AG04450 (cell line): ENCODE measurements at regions not wholly inside any gene's neighbourhood (a gene's known extent, or its start where the extent isn't known, plus 50 kb on each side); places are given as distances from the start of the nearest gene placed in this dataset.

Source experiments
- CTCF ChIA-PET: fragments of 300-600, 350-600 bp; formaldehyde crosslinking; extraction: SDS; loops from one replicate; lab custom pipeline; 2022; ENCODE audit warnings: antibody characterized with exemption, inconsistent platforms; lab: Charles Lee
- POLR2A ChIA-PET: fragments of 350-600 bp; formaldehyde crosslinking; extraction: SDS; loops from one replicate; lab custom pipeline; 2021; ENCODE audit warnings: antibody characterized with exemption, inconsistent platforms; lab: Yijun Ruan, JAX
- DNase-seq: peaks from one replicate; pipeline ENCODE4 v3.0.0-alpha.2; 2011; ENCODE audit warnings: low read depth, low spot score
- H3K27ac ChIP-seq: one replicate; pipeline ENCODE4 v1.5.1; 2012; ENCODE audit warnings: low read depth, low read length, control low read depth
- H3K27me3 ChIP-seq: one replicate; pipeline ENCODE4 v1.6.0; 2012; ENCODE audit warnings: low read length; ENCODE audit not compliant: control insufficient read depth, insufficient read depth
- H3K4me3 ChIP-seq: 2 replicates; pipeline ENCODE4 v1.5.1; 2011; ENCODE audit warnings: mild to moderate bottlenecking, low read depth, low read length, control low read depth
- H3K9me3 ChIP-seq: 2 replicates; pipeline ENCODE4 v1.5.1; 2012; ENCODE audit warnings: low read length; ENCODE audit not compliant: control insufficient read depth, insufficient read depth
- CTCF ChIP-seq: IDR thresholded peaks from 2 replicates; pipeline ENCODE4 v1.5.1; 2011; ENCODE audit warnings: low read depth, low read length, control low read depth, inconsistent platforms

GRCh38 chr16:27698746-27699145, 148.8 kb downstream of the KATNIP start:
- H3K27me3 ChIP-seq: no peaks in the 10 kb centered on the region
- H3K27ac ChIP-seq: no peak overlapping the region
- no peak for DNase-seq
- POLR2A ChIA-PET: no interaction called here
- H3K4me3 ChIP-seq: no peak overlapping the region
- no peaks in the 10 kb centered on the region for H3K9me3 ChIP-seq
- TF ChIP-seq CTCF: no peak
- CTCF ChIA-PET: interaction anchor here (0.6 to 1.2 kb wide), 2 partner anchors 32 to 59 kb away, joined by 3 to 7 read pairs; no protein-coding TSS in a partner anchor

- no peak overlapping the region for H3K4me3 ChIP-seq
- ChIA-PET POLR2A (no interaction called here), CTCF (interaction anchor here (1.2 kb wide), 1 partner anchor 60 kb away, joined by 7 read pairs; no protein-coding TSS in a partner anchor)
- H3K9me3 ChIP-seq: no peaks in the 10 kb centered on the region
- DNase-seq: no peak
- no peak for TF ChIP-seq CTCF
- H3K27me3 ChIP-seq: no peaks in the 10 kb centered on the region
- no peak overlapping the region for H3K27ac ChIP-seq
Observed at GRCh38 chr16:27699540-27699939, 149.6 kb downstream of the KATNIP start.

DNA sequence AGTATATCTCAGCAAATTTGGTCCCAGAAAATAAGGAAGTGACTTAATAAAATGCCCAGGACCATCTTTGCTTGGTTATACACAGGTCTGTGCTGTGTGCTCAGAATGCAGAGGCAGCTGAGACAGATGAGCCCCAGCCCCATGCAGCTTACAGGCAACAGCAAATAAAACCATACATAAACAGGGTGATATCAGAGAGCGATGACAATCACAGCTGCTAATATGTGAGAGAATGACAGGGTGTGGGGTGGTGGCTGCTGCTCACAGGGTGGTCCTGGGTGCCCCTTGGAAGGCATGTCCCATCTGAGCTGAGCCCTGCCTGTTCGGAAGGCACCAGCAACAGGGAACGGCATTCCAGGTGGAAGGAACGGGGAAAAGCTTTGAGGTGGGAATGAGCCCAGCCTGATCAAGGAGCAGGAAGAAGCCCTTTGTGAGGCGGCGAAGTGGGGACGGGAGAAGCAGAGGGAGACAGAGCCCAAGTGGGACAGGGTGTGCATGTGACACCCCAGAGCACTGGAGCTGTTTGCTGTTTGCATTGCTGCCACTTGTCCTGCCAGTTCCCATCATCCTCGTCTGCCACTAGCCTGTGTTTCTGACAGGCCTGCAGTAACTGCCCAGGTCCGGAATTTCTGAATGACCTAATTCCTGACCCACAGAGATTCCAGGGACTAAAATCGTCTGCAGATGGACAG, 150.5 kb downstream of the KATNIP start:
- H3K27ac ChIP-seq: no peak overlapping the region
- H3K9me3 ChIP-seq: no peaks in the 10 kb centered on the region
- H3K4me3 ChIP-seq: no peak overlapping the region
- DNase-seq: no peak
- TF ChIP-seq CTCF: no peak
- POLR2A ChIA-PET: no interaction called here
- CTCF ChIA-PET: interaction anchor here (0.6 kb wide), 1 partner anchor 60 kb away, joined by 3 read pairs; no protein-coding TSS in a partner anchor
- no peaks in the 10 kb centered on the region for H3K27me3 ChIP-seq

DNA sequence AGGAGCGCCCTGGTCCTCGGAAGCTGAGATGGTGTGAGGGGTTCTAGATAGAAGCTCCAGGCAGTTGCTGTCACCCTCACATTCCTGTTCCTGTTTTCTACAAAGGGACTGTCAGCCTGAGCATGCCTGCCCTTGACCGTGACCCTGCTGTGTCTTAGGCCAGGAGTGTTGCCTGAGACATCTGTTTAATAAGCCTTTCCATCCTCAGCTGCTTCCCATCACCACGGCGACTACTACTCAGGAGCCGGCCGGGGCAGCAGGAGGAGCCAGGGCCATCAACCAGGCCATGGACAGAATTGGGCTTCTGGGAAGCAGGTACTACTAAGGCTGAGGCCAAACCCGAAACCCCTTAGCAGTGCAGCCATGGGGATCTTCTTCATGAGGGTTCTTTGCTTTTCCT, 151.4 kb downstream of the KATNIP start:
- no peaks in the 10 kb centered on the region for H3K27me3 ChIP-seq
- ChIA-PET CTCF (interaction anchor here (0.6 kb wide), 1 partner anchor 79 kb away, joined by 4 read pairs; no protein-coding TSS in a partner anchor), POLR2A (no interaction called here)
- no peak for TF ChIP-seq CTCF
- no peaks in the 10 kb centered on the region for H3K9me3 ChIP-seq
- H3K27ac ChIP-seq: no peak overlapping the region
- DNase-seq: no peak
- H3K4me3 ChIP-seq: no peak overlapping the region

GRCh38 chr16:27703121-27703520, 153.2 kb downstream of the KATNIP start:
- POLR2A ChIA-PET: no interaction called here
- H3K4me3 ChIP-seq: no peak overlapping the region
- no peak for DNase-seq
- CTCF ChIA-PET: interaction anchor here (1.3 kb wide), 1 partner anchor 63 kb away, joined by 6 read pairs; no protein-coding TSS in a partner anchor
- H3K27me3 ChIP-seq: no peaks in the 10 kb centered on the region
- H3K27ac ChIP-seq: peak overlapping the region; percentile 3
- no peaks in the 10 kb centered on the region for H3K9me3 ChIP-seq
- TF ChIP-seq CTCF: no peak
